ENCODE measurements at regions not wholly inside any gene's neighbourhood (a gene's known extent, or its start where the extent isn't known, plus 50 kb on each side); places are given as distances from the start of the nearest gene placed in this dataset.

GRCh38 chr18:61199171-61199848, 133.9 kb upstream of the CDH20 start:
- DNase-seq (ENCODE audit: extremely low spot score): no peak
- CTCF ChIA-PET: no interaction called here

GRCh38 chr18:61201511-61201910, 131.7 kb upstream of the CDH20 start:
- ChIA-PET CTCF (no interaction called here), POLR2A (no interaction called here)
- no peak for DNase-seq (ENCODE audit: extremely low spot score)
- TF ChIP-seq CTCF (IDR thresholded peaks at IDR 0.05; ENCODE audit: control extremely low read depth, extremely low read depth, low read depth, missing control alignments): no peak

More at GRCh38 chr18:61199171-61199848, 133.9 kb upstream of the CDH20 start:
- TF ChIP-seq CTCF (IDR thresholded peaks at IDR 0.05; ENCODE audit: control extremely low read depth, extremely low read depth, low read depth, missing control alignments): no peak
- POLR2A ChIA-PET: no interaction called here

GRCh38 chr18:61203151-61203550, 130.1 kb upstream of the CDH20 start:
- no peak for DNase-seq (ENCODE audit: extremely low spot score)
- TF ChIP-seq CTCF (IDR thresholded peaks at IDR 0.05; ENCODE audit: control extremely low read depth, extremely low read depth, low read depth, missing control alignments): no peak
- CTCF ChIA-PET: interaction anchor here (1.0 kb wide), 1 partner anchor 9 kb away, joined by 3 read pairs; no protein-coding TSS in a partner anchor
- POLR2A ChIA-PET: no interaction called here

GRCh38 chr18:61209801-61210200, 123.4 kb upstream of the CDH20 start:
- DNase-seq (ENCODE audit: extremely low spot score): no peak
- ChIA-PET CTCF (no interaction called here), POLR2A (no interaction called here)
- no peak for TF ChIP-seq CTCF (IDR thresholded peaks at IDR 0.05; ENCODE audit: control extremely low read depth, extremely low read depth, low read depth, missing control alignments)

- ChIA-PET CTCF (interaction anchor here (1.2 to 1.4 kb wide), 2 partner anchors 8 to 12 kb away, joined by 4 to 5 read pairs; no protein-coding TSS in a partner anchor), POLR2A (no interaction called here)
- DNase-seq (ENCODE audit: extremely low spot score): no peak
- no peak for TF ChIP-seq CTCF (IDR thresholded peaks at IDR 0.05; ENCODE audit: control extremely low read depth, extremely low read depth, low read depth, missing control alignments)
Measured at GRCh38 chr18:61216051-61216450, 117.2 kb upstream of the CDH20 start.

- no peak for DNase-seq (ENCODE audit: extremely low spot score)
- CTCF ChIA-PET: no interaction called here
- TF ChIP-seq CTCF (IDR thresholded peaks at IDR 0.05; ENCODE audit: control extremely low read depth, extremely low read depth, low read depth, missing control alignments): no peak
- POLR2A ChIA-PET: no interaction called here
Measured at GRCh38 chr18:61222206-61222605, 111.0 kb upstream of the CDH20 start.

Measured in GM10248 (cell line).